ENCODE measurements at regions not wholly inside any gene's neighbourhood (a gene's known extent, or its start where the extent isn't known, plus 50 kb on each side); places are given as distances from the start of the nearest gene placed in this dataset.
"Not testable (repeated sequence)": the region's sequence is repeated elsewhere in the genome, so short reads cannot be mapped to it uniquely, and the experiment has no call there.

GRCh38 chr5:152185547-152186245 is 219.4 kb downstream of the NMUR2 start:
- POLR2A ChIA-PET = no interaction called here
- CTCF ChIA-PET = no interaction called here

GRCh38 chr5:152184266-152184665 is 220.8 kb downstream of the NMUR2 start:
- CTCF ChIA-PET = no interaction called here

GRCh38 chr5:152181461-152181860 is 223.6 kb downstream of the NMUR2 start:
- CTCF ChIA-PET = no interaction called here
- POLR2A ChIA-PET = no interaction called here

More at GRCh38 chr5:152184266-152184665, 220.8 kb downstream of the NMUR2 start:
- POLR2A ChIA-PET = no interaction called here

- CTCF ChIA-PET = no interaction called here
- POLR2A ChIA-PET = no interaction called here
Measured at GRCh38 chr5:152178350-152178699, 226.8 kb downstream of the NMUR2 start.

GRCh38 chr5:152177626-152178349 is 227.3 kb downstream of the NMUR2 start:
- ChIA-PET CTCF (no interaction called here), POLR2A (no interaction called here)

GRCh38 chr5:152171888-152172287 is 233.2 kb downstream of the NMUR2 start:
- POLR2A ChIA-PET = no interaction called here
- CTCF ChIA-PET = no interaction called here

- CTCF ChIA-PET = no interaction called here
- POLR2A ChIA-PET = no interaction called here
Measured at GRCh38 chr5:152170350-152170749, 234.7 kb downstream of the NMUR2 start.

- POLR2A ChIA-PET = no interaction called here
- CTCF ChIA-PET = no interaction called here
Measured at GRCh38 chr5:152164860-152165259, 240.2 kb upstream of the GLRA1 start.

GRCh38 chr5:152159894-152160293 is 235.2 kb upstream of the GLRA1 start:
- CTCF ChIA-PET, POLR2A ChIA-PET: not testable (repeated sequence)

GRCh38 chr5:152154452-152154851 is 229.8 kb upstream of the GLRA1 start:
- CTCF ChIA-PET, POLR2A ChIA-PET: not testable (repeated sequence)

GRCh38 chr5:152151940-152152339 is 227.3 kb upstream of the GLRA1 start:
- ChIA-PET POLR2A (no interaction called here), CTCF (no interaction called here)

GRCh38 chr5:152151113-152151512 is 226.5 kb upstream of the GLRA1 start:
- CTCF ChIA-PET = no interaction called here

GRCh38 chr5:152147286-152147685 is 222.6 kb upstream of the GLRA1 start:
- CTCF ChIA-PET = interaction anchor here (0.5 kb wide), 1 partner anchor 61 kb away, joined by 3 read pairs; no protein-coding TSS in a partner anchor
- POLR2A ChIA-PET = no interaction called here

More at GRCh38 chr5:152151113-152151512, 226.5 kb upstream of the GLRA1 start:
- POLR2A ChIA-PET = no interaction called here

- CTCF ChIA-PET = no interaction called here
- POLR2A ChIA-PET = no interaction called here
Measured at GRCh38 chr5:152146566-152146965, 221.9 kb upstream of the GLRA1 start.

GRCh38 chr5:152144556-152144955 is 219.9 kb upstream of the GLRA1 start:
- ChIA-PET CTCF (interaction anchor here (0.7 kb wide), 2 partner anchors 319 to 775 kb away, joined by 3 read pairs; no protein-coding TSS in a partner anchor), POLR2A (no interaction called here)

- ChIA-PET POLR2A (no interaction called here), CTCF (interaction anchor here (0.7 kb wide), 2 partner anchors 318 to 485 kb away, joined by 3 to 5 read pairs; no protein-coding TSS in a partner anchor)
Measured at GRCh38 chr5:152144030-152144429, 219.4 kb upstream of the GLRA1 start.

- POLR2A ChIA-PET = no interaction called here
- CTCF ChIA-PET = interaction anchor here (0.5 to 1.3 kb wide), 5 partner anchors 9 to 490 kb away, joined by 3 to 9 read pairs (median 3); no protein-coding TSS in a partner anchor
Measured at GRCh38 chr5:152142840-152143469, 218.3 kb upstream of the GLRA1 start.

- ChIA-PET POLR2A (no interaction called here), CTCF (no interaction called here)
Measured at GRCh38 chr5:152140347-152140746, 215.7 kb upstream of the GLRA1 start.

GRCh38 chr5:152137063-152137462 is 212.4 kb upstream of the GLRA1 start:
- POLR2A ChIA-PET = no interaction called here

GRCh38 chr5:152136321-152136720 is 211.7 kb upstream of the GLRA1 start:
- ChIA-PET POLR2A (no interaction called here), CTCF (no interaction called here)

More at GRCh38 chr5:152137063-152137462, 212.4 kb upstream of the GLRA1 start:
- CTCF ChIA-PET = no interaction called here

- POLR2A ChIA-PET = no interaction called here
- CTCF ChIA-PET = no interaction called here
Measured at GRCh38 chr5:152135827-152136226, 211.2 kb upstream of the GLRA1 start.

All from activated CD8-positive, alpha-beta memory T cell treated with anti-CD3 and anti-CD28 coated beads for 36 hours (primary cell).